ENCODE measurements at regions not wholly inside any gene's neighbourhood (a gene's known extent, or its start where the extent isn't known, plus 50 kb on each side); places are given as distances from the start of the nearest gene placed in this dataset.

GRCh38 chr4:111641813-111642579 is 503.3 kb upstream of the FAM241A start:
- no peak overlapping the region for H2BK12ac ChIP-seq (ENCODE audit: low read depth, low read length)
- no peak overlapping the region for H2AFZ ChIP-seq (ENCODE audit: low read length)
- no peaks in the 10 kb centered on the region for H4K20me1 ChIP-seq (replicated peaks in 1 of 2; ENCODE audit: control insufficient read depth in 1 of 2, insufficient read depth in 2 of 2, low read length in 2 of 2)
- H4K5ac ChIP-seq (ENCODE audit: insufficient read length, low read depth, low read length): no peak overlapping the region
- H3K4ac ChIP-seq (replicated peaks; ENCODE audit: insufficient read length, low read depth, low read length): no peak overlapping the region
- H2BK120ac ChIP-seq (replicated peaks; ENCODE audit: low read depth, low read length): no peak overlapping the region
- DNase-seq (ENCODE audit: low read depth in 1 of 2, low spot score in 2 of 2) (peak; percentile 47 to 51), FAIRE-seq (peak; percentile 92)
- H2AK5ac ChIP-seq (ENCODE audit: low read depth, low read length): no peak overlapping the region
- no peak overlapping the region for H3K18ac ChIP-seq (ENCODE audit: extremely low read depth, low read length)
- H3K56ac ChIP-seq (replicated peaks; ENCODE audit: insufficient read length, low read depth, low read length): no peak overlapping the region
- H2BK5ac ChIP-seq (ENCODE audit: low read depth, low read length): no peak overlapping the region
- H3K9me3 ChIP-seq (ENCODE audit: insufficient read depth in 2 of 2, low read depth in 1 of 2, low read length in 1 of 2): no peaks in the 10 kb centered on the region
- H3K23me2 ChIP-seq (ENCODE audit: low read depth, low read length): no peaks in the 10 kb centered on the region
- H3K27me3 ChIP-seq (replicated peaks in 1 of 4; ENCODE audit: control insufficient read depth in 3 of 4, extremely low read depth in 1 of 4, insufficient read depth in 3 of 4, low read length in 3 of 4): no peaks in the 10 kb centered on the region
- no peak overlapping the region for H4K91ac ChIP-seq (replicated peaks; ENCODE audit: insufficient read length, low read length)
- H4K8ac ChIP-seq (ENCODE audit: extremely low read depth, insufficient read depth, low read length): no peak overlapping the region
- H3K14ac ChIP-seq (ENCODE audit: insufficient read length): no peak overlapping the region
- no peak overlapping the region for H3K23ac ChIP-seq (ENCODE audit: insufficient read length)
- ChIA-PET CTCF (ENCODE audit: partially characterized antibody) (interaction anchor here (0.6 to 2.1 kb wide), 30 partner anchors 9 to 898 kb away, joined by 3 to 30 read pairs (median 4); no protein-coding TSS in a partner anchor), POLR2A (ENCODE audit: partially characterized antibody) (no interaction called here)
- H3K9ac ChIP-seq (replicated peaks in 1 of 4; ENCODE audit: extremely low read depth in 1 of 4, low read depth in 3 of 4, low read length in 3 of 4): no peak overlapping the region
- WGBS, 2 experiments (ENCODE audit: extremely low coverage in 1 of 2, insufficient coverage in 1 of 2, insufficient read length in 1 of 2, insufficient replicate concordance in 2 of 2, low coverage in 1 of 2, low lambda C conversion rate in 2 of 2, missing lambda C conversion rate in 1 of 2): 47 to 100% methylated on average over 1 to 9 of the region's 9 CpGs
- H3K79me2 ChIP-seq (ENCODE audit: control insufficient read depth in 1 of 2, insufficient read depth in 2 of 2, low read length in 2 of 2): no peaks in the 10 kb centered on the region
- H3K36me3 ChIP-seq (ENCODE audit: control insufficient read depth in 2 of 4, insufficient read depth in 4 of 4, low read length in 3 of 4): no peaks in the 10 kb centered on the region
- no peak overlapping the region for H2BK20ac ChIP-seq (ENCODE audit: low read length)
- H2BK15ac ChIP-seq (ENCODE audit: low read length): no peak overlapping the region
- no peak overlapping the region for H3K4me2 ChIP-seq (ENCODE audit: insufficient read depth in 1 of 2, low read depth in 2 of 2, low read length in 2 of 2)
- no peaks in the 10 kb centered on the region for H3K4me1 ChIP-seq (replicated peaks in 1 of 4; ENCODE audit: control insufficient read depth in 3 of 4, insufficient read depth in 4 of 4, low read length in 3 of 4)
- H3K79me1 ChIP-seq (ENCODE audit: low read depth, low read length): no peaks in the 10 kb centered on the region
- H3K4me3 ChIP-seq (ENCODE audit: extremely low read depth in 1 of 4, insufficient read depth in 2 of 4, low read depth in 3 of 4, low read length in 4 of 4): no peak overlapping the region
- H3K27ac ChIP-seq (ENCODE audit: low read depth, low read length): no peak overlapping the region
- TF ChIP-seq CEBPB (IDR thresholded peaks at IDR 0.05; ENCODE audit: low read depth, low read length) (peak; percentile 95), BACH1 (IDR thresholded peaks at IDR 0.05; ENCODE audit: low read length) (0 out of 2 replicates have a peak, but pooled peaks have one; percentile 42), CTCF (IDR thresholded peaks at IDR 0.05; ENCODE audit: control extremely low read depth in 1 of 3, insufficient read depth in 1 of 3, low read depth in 1 of 3, low read length in 3 of 3) (peak; percentile 26 to 99 (median 89)), HDAC2 (IDR thresholded peaks at IDR 0.05; ENCODE audit: borderline replicate concordance in 1 of 2, low read depth in 2 of 2, low read length in 2 of 2) (no peak), SRF (IDR thresholded peaks at IDR 0.05; ENCODE audit: low read depth, low read length) (no peak), JUND (IDR thresholded peaks at IDR 0.05; ENCODE audit: low read length) (0 out of 2 replicates have a peak, but pooled peaks have one; percentile 22), TAF7 (optimal IDR thresholded peaks at IDR 0.05; ENCODE audit: borderline replicate concordance, low read depth, low read length) (no peak), SIRT6 (IDR thresholded peaks at IDR 0.05; ENCODE audit: low read length) (no peak), RAD21 (IDR thresholded peaks at IDR 0.05 in 1 of 2, conservative IDR thresholded peaks at IDR 0.05 in 1 of 2; ENCODE audit: low read depth in 2 of 2, low read length in 2 of 2) (peak; percentile 91), CHD1 (IDR thresholded peaks at IDR 0.05; ENCODE audit: low read depth, low read length) (no peak)
